Breast epithelium (tissue), 4 donors: ENCODE measurements at regions not wholly inside any gene's neighbourhood (a gene's known extent, or its start where the extent isn't known, plus 50 kb on each side); places are given as distances from the start of the nearest gene placed in this dataset.

Experiments
- DNase-seq, 2 donors: peaks; one replicate each; pipeline ENCODE4 v3.0.0-alpha.2; 2019; ENCODE audit warnings: low spot score in 2 of 2
- H3K27ac ChIP-seq, 2 donors: fragments of 200-600 bp; sonication (generic) in 1 of 2; one replicate each; pipeline ENCODE4 v1.5.1; 2016 to 2019; ENCODE audit warnings: mild to moderate bottlenecking in 1 of 2
- H3K27me3 ChIP-seq, 2 donors: fragments of 200-600 bp; sonication (generic) in 1 of 2; one replicate each; pipeline versions ENCODE4 v1.5.1 to v1.6.0; 2017 to 2019; ENCODE audit warnings: control low read depth in 1 of 2, mild to moderate bottlenecking in 1 of 2
- H3K36me3 ChIP-seq: fragments of 200-600 bp; one replicate; pipeline ENCODE4 v1.5.1; 2019
- H3K4me1 ChIP-seq, 2 donors: fragments of 200-600 bp; sonication (generic); one replicate each; pipeline ENCODE4 v1.5.1; 2016 to 2019; ENCODE audit warnings: control low read depth in 1 of 2
- H3K4me3 ChIP-seq, 3 donors: fragments of 200-600 bp; sonication (generic); 1 replicate in 2 of 3; 2 replicates in 1 of 3; pipeline ENCODE4 v1.5.1; 2016 to 2019; ENCODE audit warnings: mild to moderate bottlenecking in 3 of 3, moderate library complexity in 2 of 3
- H3K9me3 ChIP-seq, 2 donors: fragments of 200-600 bp; sonication (generic) in 1 of 2; one replicate each; pipeline ENCODE4 v1.5.1; 2016 to 2019; ENCODE audit warnings: control low read depth in 1 of 2
- POLR2A ChIP-seq: fragments of 450-650 bp; IDR thresholded peaks from one replicate; pipeline ENCODE4 v1.6.1; 2016; ENCODE audit warnings: antibody characterized with exemption, mild to moderate bottlenecking, moderate library complexity
- POLR2AphosphoS5 ChIP-seq, 3 donors: sonication (generic); formaldehyde crosslinking; IDR thresholded peaks; one replicate each; pipeline ENCODE4 v1.6.1; 2017; ENCODE audit warnings: antibody characterized with exemption in 3 of 3
- intact Hi-C: fragments of 100-400 bp; cut with DNase I; formaldehyde crosslinking; loops from one replicate; pipeline ENCODE4 v1.15.1; 2023; ENCODE audit warnings: low total_unique reads
- TF ChIP-seq, protein P1 (sequence below), 3 donors: fragments of 450-650 bp; IDR thresholded peaks; one replicate each; pipeline ENCODE4 v1.5.1; 2016 to 2017; ENCODE audit warnings: antibody characterized with exemption in 3 of 3, mild to moderate bottlenecking in 3 of 3, moderate library complexity in 3 of 3

DNA sequence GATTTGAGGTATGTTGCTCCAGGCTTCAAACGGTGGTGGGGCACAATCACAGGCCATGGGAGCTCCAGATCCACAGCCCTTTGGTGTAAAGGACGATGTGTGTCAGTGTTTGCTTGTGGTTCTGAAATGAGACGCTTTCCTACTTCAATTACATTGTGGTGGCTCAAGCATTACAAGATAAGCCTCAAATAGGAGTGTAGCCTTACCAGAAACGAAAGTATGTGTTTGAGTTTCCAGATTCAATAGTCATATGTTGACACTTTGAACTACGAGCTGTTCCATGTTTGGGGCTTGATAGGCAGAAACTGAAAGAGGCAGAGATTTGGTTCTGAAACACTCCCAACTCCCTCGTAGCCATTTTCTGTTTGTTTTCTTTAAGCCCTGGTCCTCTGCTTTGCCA lies 187.1 kb downstream of the MYLK4 start:
- Histone ChIP-seq H3K27ac (no peak overlapping the region), H3K4me1 (no peaks in the 10 kb centered on the region), H3K9me3 (no peaks in the 10 kb centered on the region), H3K36me3 (no peaks in the 10 kb centered on the region), H3K27me3 (no peaks in the 10 kb centered on the region), H3K4me3 (no peak overlapping the region)
- no peak for DNase-seq
- TF ChIP-seq, protein P1, sequence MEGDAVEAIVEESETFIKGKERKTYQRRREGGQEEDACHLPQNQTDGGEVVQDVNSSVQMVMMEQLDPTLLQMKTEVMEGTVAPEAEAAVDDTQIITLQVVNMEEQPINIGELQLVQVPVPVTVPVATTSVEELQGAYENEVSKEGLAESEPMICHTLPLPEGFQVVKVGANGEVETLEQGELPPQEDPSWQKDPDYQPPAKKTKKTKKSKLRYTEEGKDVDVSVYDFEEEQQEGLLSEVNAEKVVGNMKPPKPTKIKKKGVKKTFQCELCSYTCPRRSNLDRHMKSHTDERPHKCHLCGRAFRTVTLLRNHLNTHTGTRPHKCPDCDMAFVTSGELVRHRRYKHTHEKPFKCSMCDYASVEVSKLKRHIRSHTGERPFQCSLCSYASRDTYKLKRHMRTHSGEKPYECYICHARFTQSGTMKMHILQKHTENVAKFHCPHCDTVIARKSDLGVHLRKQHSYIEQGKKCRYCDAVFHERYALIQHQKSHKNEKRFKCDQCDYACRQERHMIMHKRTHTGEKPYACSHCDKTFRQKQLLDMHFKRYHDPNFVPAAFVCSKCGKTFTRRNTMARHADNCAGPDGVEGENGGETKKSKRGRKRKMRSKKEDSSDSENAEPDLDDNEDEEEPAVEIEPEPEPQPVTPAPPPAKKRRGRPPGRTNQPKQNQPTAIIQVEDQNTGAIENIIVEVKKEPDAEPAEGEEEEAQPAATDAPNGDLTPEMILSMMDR (IDR thresholded peaks at IDR 0.05): no peak
- TF ChIP-seq POLR2AphosphoS5 (IDR thresholded peaks at IDR 0.05) (no peak), POLR2A (no peak)
- intact Hi-C loops: no loop called here

DNA sequence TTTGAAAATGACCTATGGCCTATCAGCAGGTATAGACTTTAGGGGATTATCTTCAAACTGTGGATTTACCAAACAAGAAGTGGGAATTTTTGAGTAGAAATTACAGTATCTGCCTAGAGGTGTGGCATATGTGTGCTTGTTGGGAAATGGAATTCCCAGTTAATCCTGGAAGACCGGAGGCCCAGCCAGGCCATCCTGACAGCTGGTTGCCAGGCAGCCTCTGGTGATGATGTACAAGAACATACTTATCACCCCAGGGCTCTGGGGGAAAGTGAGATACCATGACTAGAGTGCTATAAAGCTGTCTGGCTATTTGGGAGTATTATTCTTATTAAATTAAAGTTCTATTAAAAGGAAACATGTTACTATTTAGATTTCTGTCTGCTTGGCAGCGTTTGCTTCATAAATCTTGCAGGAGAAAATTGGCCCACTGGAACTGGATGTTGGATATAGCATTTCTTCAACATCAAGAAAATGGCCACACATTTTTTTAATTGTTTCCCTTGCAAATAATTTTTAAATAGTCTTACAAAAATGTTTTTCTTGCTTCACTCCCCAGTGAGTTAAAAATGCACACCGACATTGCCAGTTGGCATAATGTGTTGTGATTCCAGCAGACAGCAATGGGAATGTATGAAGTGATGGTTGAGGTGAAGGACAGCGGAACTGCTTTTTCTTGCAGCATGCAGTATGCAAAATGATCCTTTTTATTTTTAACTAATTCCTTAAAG lies 187.8 kb downstream of the MYLK4 start:
- Histone ChIP-seq H3K36me3 (no peaks in the 10 kb centered on the region), H3K27ac (no peak overlapping the region)
- no peak for DNase-seq

GRCh38 chr6:2560917-2561698 lies 189.6 kb downstream of the MYLK4 start:
- DNase-seq: no peak
- Histone ChIP-seq H3K9me3 (no peaks in the 10 kb centered on the region), H3K27ac (peak overlapping the region; percentile 5 to 27), H3K27me3 (no peaks in the 10 kb centered on the region), H3K4me1 (no peaks in the 10 kb centered on the region), H3K4me3 (no peak overlapping the region), H3K36me3 (no peaks in the 10 kb centered on the region)
- intact Hi-C loops: no loop called here
- TF ChIP-seq, protein P1 (IDR thresholded peaks at IDR 0.05): no peak
- TF ChIP-seq POLR2AphosphoS5 (IDR thresholded peaks at IDR 0.05): no peak
- no peak for TF ChIP-seq POLR2A

More for the DNA sequence above, 187.8 kb downstream of the MYLK4 start:
- H3K4me3 ChIP-seq: no peak overlapping the region
- H3K27me3 ChIP-seq: no peaks in the 10 kb centered on the region
- no peaks in the 10 kb centered on the region for H3K4me1 ChIP-seq
- no peak for TF ChIP-seq POLR2A
- no peak for TF ChIP-seq POLR2AphosphoS5 (IDR thresholded peaks at IDR 0.05)
- TF ChIP-seq, protein P1 (IDR thresholded peaks at IDR 0.05): no peak
- H3K9me3 ChIP-seq: no peaks in the 10 kb centered on the region
- intact Hi-C loops: no loop called here

- TF ChIP-seq POLR2A (no peak), POLR2AphosphoS5 (IDR thresholded peaks at IDR 0.05) (no peak)
- TF ChIP-seq, protein P1 (IDR thresholded peaks at IDR 0.05): no peak
- no peaks in the 10 kb centered on the region for H3K9me3 ChIP-seq
- intact Hi-C loops: no loop called here
- peak overlapping the region; percentile 5 to 27 for H3K27ac ChIP-seq
- H3K4me1 ChIP-seq: no peaks in the 10 kb centered on the region
- H3K27me3 ChIP-seq: no peaks in the 10 kb centered on the region
- H3K36me3 ChIP-seq: no peaks in the 10 kb centered on the region
- no peak overlapping the region for H3K4me3 ChIP-seq
- no peak for DNase-seq
These were observed 190.4 kb downstream of the MYLK4 start for GRCh38 chr6:2560140-2560818.
